Fibroblast of lung (primary cell): ENCODE measurements at regions not wholly inside any gene's neighbourhood (a gene's known extent, or its start where the extent isn't known, plus 50 kb on each side); places are given as distances from the start of the nearest gene placed in this dataset.

Source experiments
- EZH2 ChIP-seq: IDR thresholded peaks from 2 replicates; pipeline ENCODE4 v1.5.1; 2012; ENCODE audit warnings: low read length, control low read depth, mild to moderate bottlenecking; ENCODE audit errors: missing control alignments
- TF ChIP-seq, protein P1 (sequence below), 2 donors: IDR thresholded peaks in 1 of 2; conservative IDR thresholded peaks in 1 of 2; 1 replicate in 1 of 2; 2 replicates in 1 of 2; pipeline ENCODE4 v1.5.1; 2011 to 2012; ENCODE audit warnings: low read length in 2 of 2, control low read depth in 1 of 2, inconsistent platforms in 1 of 2, low read depth in 1 of 2, mild to moderate bottlenecking in 1 of 2

DNA sequence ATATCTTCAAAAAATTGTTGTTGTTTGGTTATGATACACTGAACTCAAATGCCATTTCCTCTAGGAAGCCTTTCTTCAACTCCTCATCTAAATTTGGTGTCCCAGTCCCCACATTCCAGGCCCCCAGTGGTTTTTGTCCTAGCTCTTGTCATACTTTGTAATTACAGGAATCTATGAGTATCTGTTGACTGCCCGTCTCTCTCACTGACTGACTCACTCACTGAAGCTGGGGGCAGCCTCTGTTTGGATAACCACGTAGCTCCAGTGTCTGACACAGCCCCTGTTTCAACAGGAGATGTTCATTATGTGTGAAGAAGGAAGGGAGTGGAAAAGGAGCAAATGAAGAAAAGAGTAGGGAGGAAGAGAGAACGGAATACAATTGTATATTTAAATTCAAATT lies 284.1 kb upstream of the TENM3 start:
- TF ChIP-seq, protein P1, sequence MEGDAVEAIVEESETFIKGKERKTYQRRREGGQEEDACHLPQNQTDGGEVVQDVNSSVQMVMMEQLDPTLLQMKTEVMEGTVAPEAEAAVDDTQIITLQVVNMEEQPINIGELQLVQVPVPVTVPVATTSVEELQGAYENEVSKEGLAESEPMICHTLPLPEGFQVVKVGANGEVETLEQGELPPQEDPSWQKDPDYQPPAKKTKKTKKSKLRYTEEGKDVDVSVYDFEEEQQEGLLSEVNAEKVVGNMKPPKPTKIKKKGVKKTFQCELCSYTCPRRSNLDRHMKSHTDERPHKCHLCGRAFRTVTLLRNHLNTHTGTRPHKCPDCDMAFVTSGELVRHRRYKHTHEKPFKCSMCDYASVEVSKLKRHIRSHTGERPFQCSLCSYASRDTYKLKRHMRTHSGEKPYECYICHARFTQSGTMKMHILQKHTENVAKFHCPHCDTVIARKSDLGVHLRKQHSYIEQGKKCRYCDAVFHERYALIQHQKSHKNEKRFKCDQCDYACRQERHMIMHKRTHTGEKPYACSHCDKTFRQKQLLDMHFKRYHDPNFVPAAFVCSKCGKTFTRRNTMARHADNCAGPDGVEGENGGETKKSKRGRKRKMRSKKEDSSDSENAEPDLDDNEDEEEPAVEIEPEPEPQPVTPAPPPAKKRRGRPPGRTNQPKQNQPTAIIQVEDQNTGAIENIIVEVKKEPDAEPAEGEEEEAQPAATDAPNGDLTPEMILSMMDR (conservative IDR thresholded peaks at IDR 0.05 in 1 of 2, IDR thresholded peaks at IDR 0.05 in 1 of 2; ENCODE audit: low read depth in 1 of 2, low read length in 2 of 2), result no peak
- TF ChIP-seq EZH2, result no peak
